Kidney epithelial cell (primary cell): ENCODE measurements at regions not wholly inside any gene's neighbourhood (a gene's known extent, or its start where the extent isn't known, plus 50 kb on each side); places are given as distances from the start of the nearest gene placed in this dataset.

Source experiments
- DNase-seq: peaks from one replicate; pipeline ENCODE4 v3.0.0-alpha.2; 2010; ENCODE audit warnings: low read depth
- H3K27me3 ChIP-seq: 2 replicates; pipeline ENCODE4 v1.6.0; 2011; ENCODE audit warnings: low read length; ENCODE audit not compliant: control insufficient read depth, insufficient read depth
- H3K36me3 ChIP-seq: 2 replicates; pipeline ENCODE4 v1.5.1; 2011; ENCODE audit warnings: low read length; ENCODE audit not compliant: control insufficient read depth, insufficient read depth
- H3K4me3 ChIP-seq: 2 replicates; pipeline ENCODE4 v1.5.1; 2011; ENCODE audit warnings: low read depth, mild to moderate bottlenecking, control low read depth, low read length
- TF ChIP-seq, protein P1 (sequence below): IDR thresholded peaks from 2 replicates; pipeline ENCODE4 v1.5.1; 2011; ENCODE audit warnings: mild to moderate bottlenecking, moderate library complexity, low read length, control low read depth, inconsistent platforms; ENCODE audit not compliant: insufficient read depth, poor library complexity, severe bottlenecking

DNA sequence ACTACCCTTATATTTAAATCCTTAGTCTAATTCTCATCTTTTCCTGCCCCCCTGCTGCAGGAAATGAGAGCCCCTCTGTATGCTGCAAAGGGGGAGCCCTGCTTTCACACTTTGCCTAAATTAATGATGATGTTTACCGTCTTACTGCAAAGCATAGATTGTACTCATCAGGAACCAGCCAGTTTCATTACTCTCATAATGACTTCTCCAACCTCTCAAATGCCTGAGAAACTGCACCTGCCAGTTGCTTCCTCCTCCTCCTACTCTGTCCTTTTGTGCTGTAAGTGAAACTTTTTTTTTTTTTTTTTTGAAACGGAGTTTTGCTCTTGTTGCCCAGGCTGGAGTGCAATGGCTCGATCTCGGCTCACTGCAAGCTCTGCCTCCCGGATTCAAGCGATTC lies 101.7 kb downstream of the ADSS2 start:
- H3K36me3 ChIP-seq: no peaks in the 10 kb centered on the region
- H3K27me3 ChIP-seq: no peaks in the 10 kb centered on the region
- H3K4me3 ChIP-seq: no peak overlapping the region
- DNase-seq: no peak
- TF ChIP-seq, protein P1, sequence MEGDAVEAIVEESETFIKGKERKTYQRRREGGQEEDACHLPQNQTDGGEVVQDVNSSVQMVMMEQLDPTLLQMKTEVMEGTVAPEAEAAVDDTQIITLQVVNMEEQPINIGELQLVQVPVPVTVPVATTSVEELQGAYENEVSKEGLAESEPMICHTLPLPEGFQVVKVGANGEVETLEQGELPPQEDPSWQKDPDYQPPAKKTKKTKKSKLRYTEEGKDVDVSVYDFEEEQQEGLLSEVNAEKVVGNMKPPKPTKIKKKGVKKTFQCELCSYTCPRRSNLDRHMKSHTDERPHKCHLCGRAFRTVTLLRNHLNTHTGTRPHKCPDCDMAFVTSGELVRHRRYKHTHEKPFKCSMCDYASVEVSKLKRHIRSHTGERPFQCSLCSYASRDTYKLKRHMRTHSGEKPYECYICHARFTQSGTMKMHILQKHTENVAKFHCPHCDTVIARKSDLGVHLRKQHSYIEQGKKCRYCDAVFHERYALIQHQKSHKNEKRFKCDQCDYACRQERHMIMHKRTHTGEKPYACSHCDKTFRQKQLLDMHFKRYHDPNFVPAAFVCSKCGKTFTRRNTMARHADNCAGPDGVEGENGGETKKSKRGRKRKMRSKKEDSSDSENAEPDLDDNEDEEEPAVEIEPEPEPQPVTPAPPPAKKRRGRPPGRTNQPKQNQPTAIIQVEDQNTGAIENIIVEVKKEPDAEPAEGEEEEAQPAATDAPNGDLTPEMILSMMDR: no peak

DNA sequence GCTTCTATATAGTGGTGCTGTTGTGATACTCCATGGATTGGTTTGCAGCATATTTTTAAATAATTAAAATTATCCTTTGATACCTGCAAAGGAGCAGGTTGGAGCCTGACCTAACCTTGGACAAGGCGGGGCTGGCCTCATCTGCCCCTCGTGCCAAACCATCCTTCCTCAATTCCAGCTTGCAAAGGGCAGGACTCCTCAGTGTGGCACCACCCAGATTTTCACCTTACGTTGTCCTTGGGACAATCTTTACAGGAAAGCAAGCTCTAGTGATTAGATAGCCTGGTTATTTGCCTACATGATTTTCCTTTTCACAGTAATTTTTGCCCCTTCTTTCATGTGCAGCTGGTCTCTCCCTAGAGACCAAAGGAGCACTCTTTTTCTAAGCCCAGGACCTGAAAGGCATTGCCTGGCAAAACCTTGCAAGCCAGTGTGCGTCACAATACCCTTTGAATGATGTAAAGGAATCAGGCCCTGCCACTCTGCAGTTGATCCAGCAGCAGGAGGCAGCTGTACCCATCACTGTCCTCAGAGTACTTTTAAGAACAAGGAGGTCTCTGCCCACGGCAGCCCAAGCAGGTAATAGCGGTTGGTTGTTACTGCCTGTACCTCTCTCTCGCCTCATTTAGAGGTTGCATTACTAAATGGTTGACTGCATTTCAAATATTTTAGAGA lies 99.4 kb downstream of the ADSS2 start:
- TF ChIP-seq, protein P1: no peak
- no peak for DNase-seq
- H3K4me3 ChIP-seq: no peak overlapping the region

DNA sequence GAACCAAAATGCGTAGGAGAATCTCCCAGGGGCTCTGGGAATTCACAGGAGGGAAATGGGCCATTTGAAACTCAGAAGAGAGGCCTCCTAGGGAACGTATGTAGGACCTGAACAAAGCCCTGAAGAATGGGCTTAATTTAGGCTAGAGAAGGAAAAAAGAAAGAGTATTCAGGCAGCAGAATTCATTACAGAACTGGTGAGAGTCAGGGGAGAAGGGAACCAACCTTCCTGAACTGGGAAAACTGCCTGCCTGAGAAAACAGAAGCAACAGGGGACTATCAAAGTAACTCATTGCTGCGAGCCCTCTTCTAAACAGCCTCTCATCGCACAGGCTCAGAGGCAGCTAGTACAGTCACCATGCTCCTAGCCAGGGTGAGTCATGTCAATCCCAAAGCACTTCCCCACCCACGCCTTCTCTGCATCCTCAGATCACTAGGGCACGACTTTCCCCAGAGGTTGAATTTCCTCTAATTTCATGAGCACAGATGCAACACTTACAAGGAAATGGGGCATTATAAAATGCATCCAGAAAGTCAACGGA lies 98.1 kb downstream of the ADSS2 start:
- Histone ChIP-seq H3K36me3 (no peaks in the 10 kb centered on the region), H3K4me3 (no peak overlapping the region), H3K27me3 (no peaks in the 10 kb centered on the region)
- DNase-seq: peak; percentile 94
- TF ChIP-seq, protein P1: no peak

More for the DNA sequence above, 99.4 kb downstream of the ADSS2 start:
- Histone ChIP-seq H3K27me3 (no peaks in the 10 kb centered on the region), H3K36me3 (no peaks in the 10 kb centered on the region)

DNA sequence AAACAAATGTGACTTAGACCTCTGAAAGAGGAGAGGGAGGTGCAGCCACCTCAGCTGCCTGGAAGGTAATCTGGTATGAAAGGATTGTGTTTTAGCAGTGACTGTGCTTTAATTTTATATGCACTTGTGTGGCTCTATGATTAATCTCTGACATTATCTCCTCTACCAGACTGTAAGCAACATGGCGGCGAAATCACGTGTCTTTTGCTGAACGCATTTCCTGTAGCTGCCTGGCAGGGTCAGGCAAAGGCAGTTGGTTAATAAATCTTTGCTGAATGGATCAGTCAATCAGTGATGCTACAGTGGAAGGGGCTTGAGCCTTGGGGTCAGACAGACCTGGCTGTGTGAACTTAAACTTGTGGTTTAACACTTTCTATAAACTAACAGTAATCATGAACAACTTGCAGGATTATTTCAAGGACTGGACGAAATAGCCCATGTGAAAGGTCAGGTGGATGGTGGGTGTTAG lies 96.9 kb downstream of the ADSS2 start:
- H3K27me3 ChIP-seq: no peaks in the 10 kb centered on the region
- H3K36me3 ChIP-seq: no peaks in the 10 kb centered on the region
- no peak for DNase-seq
- TF ChIP-seq, protein P1: no peak
- no peak overlapping the region for H3K4me3 ChIP-seq

DNA sequence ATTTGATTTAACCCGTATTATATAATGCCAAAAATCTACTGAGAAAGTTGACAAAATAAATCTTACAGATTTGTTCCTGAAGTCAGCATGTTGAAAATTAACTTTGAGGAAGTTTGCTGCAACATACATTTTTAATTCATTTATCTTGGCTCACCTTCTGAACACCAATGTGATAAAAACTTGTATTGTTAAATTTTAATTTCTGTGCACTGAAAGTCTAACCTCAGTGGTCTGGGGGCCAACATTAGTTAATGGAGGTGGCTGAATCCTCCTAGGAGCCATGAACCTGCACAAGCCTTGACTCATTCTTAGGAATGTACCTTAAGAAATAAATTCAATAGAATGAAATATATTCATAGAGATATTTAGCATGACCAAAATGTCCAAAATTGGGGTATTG lies 95.3 kb downstream of the ADSS2 start:
- no peak for DNase-seq
- Histone ChIP-seq H3K4me3 (no peak overlapping the region), H3K27me3 (no peaks in the 10 kb centered on the region), H3K36me3 (no peaks in the 10 kb centered on the region)
- TF ChIP-seq, protein P1: no peak
